ENCODE measurements at regions not wholly inside any gene's neighbourhood (a gene's known extent, or its start where the extent isn't known, plus 50 kb on each side); places are given as distances from the start of the nearest gene placed in this dataset.
"Not testable (repeated sequence)": the region's sequence is repeated elsewhere in the genome, so short reads cannot be mapped to it uniquely, and the experiment has no call there.

DNA sequence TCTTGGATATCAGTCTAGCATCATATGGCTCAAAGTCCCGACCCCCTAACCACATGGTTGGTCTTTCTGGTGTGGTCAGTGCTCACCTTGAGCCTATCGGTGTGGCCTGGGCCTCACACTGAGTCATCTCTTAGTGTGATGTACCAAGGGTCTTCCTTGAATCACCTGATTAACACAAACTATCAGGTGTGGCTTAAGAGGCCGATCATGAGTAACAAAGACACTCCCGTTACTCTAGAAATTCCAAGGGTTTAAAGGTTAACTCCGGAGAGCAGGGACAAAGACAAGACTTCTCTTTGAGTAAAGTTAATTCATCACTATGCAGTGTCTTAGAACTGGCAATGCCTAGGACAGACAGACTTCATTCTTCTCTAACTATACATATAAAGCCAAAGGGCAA, 52.3 kb upstream of the ARMC3 start:
- DNase-seq (ENCODE audit: low spot score), result no peak

DNA sequence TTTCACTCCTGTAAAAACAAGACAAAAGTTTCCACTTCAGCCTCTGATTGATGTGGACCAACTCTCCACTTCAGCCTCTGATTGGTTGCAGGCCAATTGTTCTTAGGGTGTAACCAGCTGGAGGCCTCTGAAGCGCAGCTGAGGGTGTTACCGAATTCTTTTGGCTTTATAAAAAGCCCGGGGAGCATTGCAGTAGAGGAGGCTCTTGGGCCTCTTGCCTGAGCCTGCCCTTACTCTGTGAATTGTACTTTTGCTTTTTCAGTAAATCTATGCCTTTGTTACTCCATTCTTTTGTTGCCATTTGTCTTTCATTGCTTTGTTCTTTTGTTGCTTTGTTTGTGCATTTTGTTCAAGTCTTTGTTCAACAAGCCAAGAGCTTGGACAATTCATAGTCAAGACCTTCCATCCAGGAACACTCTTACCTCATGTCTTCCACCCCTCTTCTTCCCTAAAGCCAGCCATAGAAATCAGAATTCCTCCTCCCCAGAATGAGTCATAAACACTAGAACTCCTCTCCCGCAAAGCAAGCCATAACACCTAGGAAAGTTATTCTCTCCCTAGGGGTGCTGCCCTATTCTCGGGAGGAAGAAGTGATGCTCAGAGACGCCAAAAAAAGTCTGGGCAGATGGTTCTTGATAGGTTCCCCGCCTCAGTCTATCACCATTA, 53.5 kb upstream of the ARMC3 start:
- DNase-seq (ENCODE audit: low spot score), result no peak

DNA sequence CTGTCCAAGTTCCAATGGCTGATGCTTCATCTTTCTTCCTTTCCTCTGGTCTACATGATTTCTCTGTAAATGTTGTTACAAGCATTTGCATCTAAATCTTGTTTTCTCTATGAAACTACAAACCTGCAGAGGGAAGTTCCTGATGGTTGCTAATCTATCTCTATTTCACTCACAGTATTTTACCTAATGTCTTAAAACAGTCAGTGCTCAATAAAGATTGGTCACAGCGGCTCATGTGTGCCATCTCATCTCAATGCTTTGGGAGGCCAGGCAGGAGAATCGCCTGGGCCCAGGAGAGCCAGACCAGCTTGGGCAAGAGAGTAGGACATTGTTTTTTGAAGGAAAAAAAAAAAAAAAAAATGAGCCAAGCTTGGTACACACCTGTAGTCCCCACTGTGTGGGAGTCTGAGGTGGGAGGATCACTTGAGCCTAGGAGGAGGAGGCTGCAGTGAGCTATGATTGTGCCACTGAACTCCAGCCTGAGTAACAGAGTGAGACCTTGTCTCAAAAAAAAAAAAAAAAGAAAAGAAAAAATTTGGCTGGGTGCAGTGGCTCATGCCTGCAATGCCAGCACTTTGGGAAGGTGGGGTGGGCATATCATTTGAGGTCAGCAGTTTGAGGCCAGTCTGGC, 71.3 kb upstream of the ARMC3 start:
- DNase-seq (ENCODE audit: low spot score), result no peak

DNA sequence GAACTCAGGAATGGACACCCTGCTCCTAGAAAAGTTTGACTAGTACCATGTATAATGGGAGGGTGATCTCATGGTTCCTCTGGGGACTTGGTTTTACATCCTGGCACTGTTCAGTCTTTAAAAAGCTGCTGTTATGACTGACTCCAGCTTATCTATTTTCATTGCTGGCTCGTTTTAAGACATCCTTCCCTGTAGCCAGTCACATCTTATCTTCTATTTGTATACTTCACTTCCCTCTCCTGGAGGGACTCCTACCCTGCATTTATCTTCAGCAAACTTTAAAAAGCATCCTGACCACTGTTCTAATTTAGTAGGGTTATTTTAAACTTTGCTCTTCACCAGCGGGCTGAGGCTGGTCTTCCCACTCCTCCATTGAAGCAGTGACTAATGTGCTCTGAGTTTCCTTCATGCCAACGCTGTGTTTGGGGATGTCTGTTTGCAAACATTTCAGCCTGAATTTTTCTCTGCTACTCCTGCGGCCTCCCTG, 72.9 kb upstream of the ARMC3 start:
- DNase-seq (ENCODE audit: low spot score), result no peak

DNA sequence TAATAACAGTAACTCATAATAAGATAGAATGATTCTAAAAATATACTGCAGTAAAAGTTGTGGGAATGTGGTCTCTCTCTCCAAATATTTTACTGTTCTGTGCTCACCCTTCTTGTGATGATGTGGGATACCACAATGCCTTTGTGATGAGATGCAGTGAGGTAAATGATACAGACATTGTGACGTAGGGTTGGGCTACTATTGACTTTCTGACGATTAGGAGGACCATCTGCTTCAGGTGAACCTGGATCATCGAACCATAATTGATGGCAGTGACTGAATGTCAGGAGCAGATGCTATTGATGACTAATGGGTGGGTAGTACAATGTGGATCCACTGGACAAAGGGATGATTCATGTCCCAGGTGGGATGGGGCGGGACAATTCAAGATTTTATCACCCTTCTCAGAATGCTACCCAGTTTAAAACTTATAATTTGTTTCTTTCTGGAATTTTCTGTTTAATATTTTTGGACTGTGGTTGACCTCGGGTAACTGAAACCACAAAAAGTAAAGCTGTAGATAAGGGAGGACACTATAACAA, 73.9 kb upstream of the ARMC3 start:
- DNase-seq (ENCODE audit: low spot score), result no peak

DNA sequence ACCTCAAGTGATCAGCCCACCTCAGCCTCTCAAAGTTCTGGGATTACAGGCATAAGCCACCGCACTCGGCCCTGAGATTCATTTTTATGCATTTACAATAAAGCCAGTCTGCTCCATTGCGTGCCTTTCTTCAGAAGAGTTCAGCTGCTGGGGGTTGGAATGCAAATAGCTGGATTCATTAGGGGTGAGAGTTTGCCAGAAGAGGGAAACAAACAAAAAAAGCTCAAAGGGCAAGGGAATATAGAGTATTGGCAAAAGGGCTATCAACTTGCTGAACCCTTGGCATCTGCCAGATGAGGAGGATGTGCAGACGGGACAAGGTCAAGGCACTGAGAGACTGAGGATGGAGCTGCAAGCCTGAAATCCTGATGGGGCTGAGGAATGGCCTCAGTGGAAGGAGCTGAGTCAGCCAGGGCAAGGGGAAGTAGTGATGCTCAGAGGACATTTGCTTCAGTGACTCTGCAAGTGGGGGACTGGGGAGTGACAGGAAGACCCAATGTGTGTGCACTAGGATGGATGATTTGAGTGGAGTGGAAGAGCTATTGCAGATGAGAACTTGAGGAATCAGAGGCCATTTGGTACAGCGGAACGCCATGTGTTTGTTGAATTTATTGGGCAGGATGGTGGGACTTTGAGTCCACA, 75.0 kb upstream of the ARMC3 start:
- DNase-seq (ENCODE audit: low spot score), result no peak

DNA sequence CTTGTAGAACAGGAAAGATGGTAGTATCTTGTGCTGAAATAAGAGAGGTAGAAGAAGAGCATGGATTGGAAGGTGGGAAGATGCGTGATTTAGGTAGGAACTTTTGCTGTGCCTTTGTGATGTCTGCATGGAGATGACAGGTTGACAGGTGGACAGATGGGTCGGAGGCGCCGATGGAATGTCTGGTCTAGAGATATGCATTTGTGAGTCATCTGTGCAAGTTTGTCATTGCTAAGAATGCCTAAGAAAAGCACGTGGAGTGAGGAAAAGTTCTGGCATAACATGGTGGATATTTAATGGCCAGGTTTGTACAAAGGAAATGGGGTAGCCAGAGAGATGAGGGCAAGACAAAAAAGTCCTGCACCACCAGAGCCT, 76.0 kb upstream of the ARMC3 start:
- no peak for DNase-seq (ENCODE audit: low spot score)

DNA sequence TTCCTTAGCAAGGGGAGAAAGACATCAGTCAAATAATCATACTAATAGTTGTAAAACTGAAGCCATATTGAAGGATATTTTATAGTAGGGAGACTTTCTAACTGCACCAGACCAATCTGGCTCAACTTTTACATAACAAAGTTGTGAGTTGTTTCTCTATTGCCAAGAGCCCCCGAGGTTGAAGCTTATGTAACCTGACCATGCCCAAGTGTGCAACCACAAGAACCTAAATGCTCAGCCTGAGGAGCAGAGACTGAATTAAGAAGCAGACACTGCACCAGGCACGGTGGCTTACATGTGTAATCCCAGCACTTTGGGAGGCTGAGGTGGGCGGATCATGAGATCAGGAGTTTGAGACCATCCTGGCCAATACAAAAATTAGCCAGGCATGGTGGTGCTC, 77.3 kb upstream of the ARMC3 start:
- no peak for DNase-seq (ENCODE audit: low spot score)

DNA sequence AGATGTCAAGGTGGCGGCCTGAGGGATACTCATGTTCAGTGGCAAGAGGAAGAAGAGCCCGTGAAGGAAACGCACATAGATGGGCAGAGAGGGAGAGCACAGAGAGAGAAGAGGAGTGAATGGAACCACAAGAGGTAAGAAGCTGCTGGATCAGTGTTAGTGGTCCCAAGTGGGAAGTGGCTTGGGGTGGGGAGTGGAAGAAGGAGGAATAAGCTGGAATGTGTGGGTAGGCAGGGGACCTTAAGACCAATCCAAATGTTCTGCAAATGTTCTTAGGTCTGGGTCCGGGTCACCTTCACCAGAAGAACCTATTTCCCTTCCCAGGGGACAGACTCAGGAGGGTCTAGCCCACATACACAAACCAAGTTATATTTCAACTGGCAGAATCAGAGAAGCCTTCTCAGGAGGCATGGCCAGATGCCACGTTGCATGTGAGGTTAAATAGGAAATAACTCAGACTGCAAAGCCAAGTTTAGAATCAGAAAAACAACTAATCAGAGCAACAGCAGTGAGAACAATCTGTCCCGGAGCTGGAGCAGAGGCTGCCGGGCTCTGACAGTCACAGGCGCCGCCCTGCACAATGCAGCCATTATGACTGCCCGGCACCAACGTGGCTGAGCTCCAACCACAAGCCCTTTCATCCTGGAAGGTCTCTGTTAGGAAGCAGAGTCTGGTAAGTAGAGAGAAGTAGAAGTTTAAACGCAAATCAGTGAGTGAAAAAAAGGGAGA, 78.6 kb upstream of the ARMC3 start:
- peak; percentile 64 for DNase-seq (ENCODE audit: low spot score)

DNA sequence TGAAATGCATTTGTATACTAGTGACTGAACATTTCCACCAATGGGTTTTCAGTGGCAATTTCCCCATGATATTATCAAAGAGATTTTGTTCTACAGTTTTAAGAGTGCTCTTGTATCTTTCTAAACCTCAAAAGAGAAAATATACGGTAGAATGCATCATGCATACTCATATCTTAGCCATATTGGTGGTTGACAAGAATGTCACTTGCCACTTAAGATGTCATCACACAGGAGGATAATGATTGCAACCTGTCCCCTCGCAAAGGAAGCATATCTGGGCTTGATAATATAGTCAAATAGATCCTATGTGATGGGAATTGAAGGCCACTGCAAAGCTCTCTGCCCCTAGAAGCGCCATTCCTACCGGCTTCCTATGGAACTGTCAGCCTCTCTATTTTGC, 79.3 kb upstream of the ARMC3 start:
- DNase-seq (ENCODE audit: low spot score), result no peak

DNA sequence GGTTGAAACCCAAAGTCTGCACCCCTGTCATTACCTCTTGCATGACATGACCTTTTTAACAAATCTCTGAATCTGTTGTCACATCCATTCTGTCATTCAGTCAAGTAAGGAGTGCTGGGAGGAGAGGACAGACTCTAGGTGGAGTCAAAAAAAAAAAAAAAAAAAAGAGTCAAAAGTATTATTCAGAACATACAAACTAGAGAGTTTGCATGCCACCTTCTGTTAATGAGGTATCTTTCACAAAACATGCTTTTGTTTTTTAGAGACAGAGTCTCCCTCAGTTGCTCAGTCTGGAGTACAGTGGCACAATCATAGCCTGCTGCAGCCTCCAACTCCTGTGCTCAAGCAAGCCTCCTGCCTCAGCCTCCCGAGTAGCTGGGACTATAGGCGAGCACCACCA, 81.6 kb upstream of the ARMC3 start:
- no peak for DNase-seq (ENCODE audit: low spot score)

DNA sequence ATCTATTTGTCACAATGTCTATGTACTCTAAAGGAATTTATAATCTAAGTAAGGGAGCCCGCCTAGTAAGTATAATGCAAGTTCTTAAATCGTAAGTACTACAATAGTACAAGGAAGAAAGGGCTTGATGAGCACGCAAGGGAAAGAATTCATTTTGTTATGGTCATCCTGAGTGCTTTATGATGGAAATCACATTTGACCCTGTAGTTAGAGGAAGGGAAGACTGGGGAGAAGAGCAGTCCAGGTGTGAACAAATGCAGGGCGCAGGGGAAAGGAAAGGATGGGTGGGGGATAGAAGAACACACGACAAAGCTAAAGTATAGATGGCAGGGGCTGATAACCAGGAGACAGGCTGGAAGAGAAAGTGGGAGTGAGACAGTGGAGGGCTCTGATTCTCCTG, 88.2 kb upstream of the ARMC3 start:
- DNase-seq (ENCODE audit: low spot score), result no peak

DNA sequence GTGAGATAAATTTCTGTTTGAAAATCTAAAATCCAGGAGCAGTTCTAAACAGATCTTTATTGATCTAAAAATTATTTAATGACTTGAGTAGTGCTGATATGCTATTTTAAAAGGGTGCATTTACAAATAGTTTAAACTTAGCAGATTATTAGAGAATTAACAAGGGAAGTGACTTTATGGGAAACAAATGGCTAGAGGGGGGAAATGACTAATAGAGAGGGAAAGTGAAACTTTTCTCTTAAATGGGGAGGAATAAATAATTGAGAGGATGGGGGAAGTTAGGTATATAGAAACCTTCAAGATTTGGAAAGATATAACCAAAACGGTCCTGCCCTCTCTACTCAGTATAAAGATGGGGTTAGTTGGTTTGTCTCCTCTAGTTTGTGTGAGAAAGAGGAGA, 90.1 kb upstream of the ARMC3 start:
- DNase-seq (ENCODE audit: low spot score), result no peak

DNA sequence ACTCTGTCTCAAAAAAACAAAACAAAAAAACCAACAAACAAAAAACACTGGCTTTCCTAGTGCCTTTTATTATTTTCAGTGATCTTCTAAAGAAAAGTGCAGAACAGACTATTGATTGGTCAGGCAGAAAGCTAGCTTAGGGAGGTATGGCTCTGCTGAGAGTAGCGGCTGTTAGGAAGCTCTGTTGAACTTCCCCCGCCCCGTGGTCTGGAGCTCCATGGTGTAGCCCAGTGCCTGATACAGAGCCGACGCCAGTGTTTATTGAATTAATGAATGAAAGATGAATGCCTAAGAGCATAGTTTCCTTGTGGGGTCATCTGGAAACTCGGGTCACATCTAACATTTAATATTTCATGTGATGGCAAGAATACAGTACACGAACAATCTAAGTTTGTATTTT, 90.5 kb upstream of the ARMC3 start:
- no peak for DNase-seq (ENCODE audit: low spot score)

DNA sequence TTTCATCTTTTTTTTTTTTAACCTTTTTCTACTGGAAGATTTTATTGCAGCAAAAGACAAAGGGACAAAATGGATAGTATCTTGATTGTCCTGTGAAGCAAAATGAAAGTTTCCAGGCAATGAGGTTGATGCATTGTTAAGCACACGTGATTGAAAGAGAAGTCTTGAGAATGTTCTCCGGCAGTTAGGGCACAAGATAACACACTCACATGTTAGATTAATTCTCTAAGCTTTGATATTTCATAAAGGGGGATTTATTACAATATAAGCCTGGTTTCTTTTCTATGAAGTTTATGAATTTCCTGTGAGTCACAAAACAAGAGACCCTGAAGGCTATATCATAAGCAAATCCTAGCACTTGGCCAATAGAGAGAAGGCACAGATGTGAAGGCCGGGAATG, 93.4 kb upstream of the ARMC3 start:
- no peak for DNase-seq (ENCODE audit: low spot score)

DNA sequence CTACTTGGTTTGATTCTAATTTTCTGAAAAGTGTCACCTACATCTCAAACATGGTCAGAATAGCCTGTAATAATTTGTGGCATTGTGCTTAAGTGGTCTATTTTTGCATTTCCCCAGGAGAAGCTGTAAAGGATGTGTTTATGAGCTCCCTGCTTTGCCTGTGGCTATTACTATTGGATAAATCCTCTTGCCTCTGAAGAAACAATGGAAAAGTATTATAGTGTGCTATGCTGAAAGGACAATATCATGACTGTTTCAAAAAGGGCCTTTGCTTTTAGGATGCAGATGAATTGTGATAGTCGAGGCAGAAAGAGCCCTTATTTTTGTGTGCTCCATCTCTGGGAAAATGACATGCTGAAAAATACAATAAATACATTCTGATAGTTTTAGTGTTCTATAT, 94.1 kb upstream of the ARMC3 start:
- no peak for DNase-seq (ENCODE audit: low spot score)

DNA sequence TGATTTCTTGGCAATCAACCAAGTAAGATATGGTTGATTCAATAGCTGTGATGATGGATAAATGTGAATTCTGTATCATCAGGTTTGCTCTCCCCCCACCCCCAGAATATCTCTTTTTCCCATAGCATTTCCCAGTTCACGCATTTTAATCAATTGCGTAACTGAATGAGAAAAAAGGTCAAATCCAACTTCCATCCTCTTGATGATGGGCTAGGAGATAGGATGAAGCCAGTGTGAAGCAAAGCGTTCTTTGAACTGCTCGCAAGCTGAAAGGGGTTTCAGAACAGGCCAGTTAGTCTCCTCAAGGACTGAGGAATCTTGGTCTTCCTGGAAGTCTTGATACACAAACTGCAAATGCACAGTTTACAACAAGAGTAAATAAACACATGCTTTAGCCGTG, 94.5 kb upstream of the ARMC3 start:
- no peak for DNase-seq (ENCODE audit: low spot score)

DNA sequence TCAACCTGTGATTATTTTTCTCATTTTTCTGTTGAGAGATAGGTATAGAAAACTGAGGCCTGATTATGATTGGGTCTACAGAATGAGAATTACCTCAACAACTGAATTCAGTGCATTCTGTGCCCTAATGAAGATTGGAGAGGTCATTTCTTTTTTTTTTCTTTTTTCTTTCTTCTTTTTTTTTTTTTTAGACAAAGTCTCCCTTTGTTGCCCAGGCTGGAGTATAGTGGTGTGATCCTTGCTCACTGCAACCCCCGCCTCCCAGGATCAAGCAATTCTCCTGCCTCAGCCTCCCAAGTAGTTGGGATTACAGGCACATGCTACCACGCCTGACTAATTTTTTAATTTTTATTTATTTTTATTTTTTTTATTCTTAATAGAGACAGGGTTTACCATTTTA, 95.0 kb upstream of the ARMC3 start:
- no peak for DNase-seq (ENCODE audit: low spot score)

DNA sequence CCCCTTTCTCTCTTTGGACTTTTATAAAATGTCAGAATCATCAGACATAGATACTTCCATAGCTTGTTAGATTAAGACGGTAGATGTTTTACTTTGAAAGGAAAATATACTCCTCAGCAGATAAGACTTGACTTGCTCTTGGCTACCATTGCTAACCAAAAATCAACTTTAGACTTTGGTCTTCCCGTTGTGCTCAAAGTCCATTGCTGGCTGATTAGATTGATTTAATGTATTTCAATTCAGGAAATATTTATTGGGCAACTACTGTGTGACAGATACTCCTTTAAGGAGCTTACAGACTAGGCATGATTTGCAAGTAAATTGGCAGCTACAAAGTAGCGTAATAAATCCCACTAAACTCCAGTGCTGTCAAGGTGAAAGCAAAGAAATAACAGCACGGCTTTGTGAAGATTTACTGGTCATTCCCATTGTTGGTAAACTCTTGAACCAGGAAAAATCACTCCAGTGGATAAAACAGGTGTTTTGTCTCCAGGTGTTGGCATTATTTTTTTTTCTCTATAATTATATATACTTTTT, 95.7 kb upstream of the ARMC3 start:
- DNase-seq (ENCODE audit: low spot score), result no peak

DNA sequence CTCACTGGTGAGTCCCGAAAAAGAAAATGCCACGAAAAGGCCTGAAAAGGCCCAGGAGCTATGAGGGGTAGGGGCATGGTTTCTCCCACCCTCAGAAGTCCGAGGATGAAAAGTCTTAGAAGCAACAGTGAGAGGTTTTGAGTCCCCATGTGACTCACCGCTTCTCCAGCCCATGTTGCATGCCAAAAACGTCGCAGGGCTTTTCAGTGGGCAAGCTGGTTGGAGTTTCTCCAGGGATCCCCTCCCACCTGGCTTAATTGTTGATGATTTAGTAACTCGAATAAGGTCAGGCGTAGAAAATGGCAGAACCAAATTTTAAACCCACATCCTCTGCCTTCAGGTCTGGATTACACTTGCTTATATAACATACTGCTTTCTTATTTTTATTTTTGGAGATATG, 96.3 kb upstream of the ARMC3 start:
- DNase-seq (ENCODE audit: low spot score), result no peak

DNA sequence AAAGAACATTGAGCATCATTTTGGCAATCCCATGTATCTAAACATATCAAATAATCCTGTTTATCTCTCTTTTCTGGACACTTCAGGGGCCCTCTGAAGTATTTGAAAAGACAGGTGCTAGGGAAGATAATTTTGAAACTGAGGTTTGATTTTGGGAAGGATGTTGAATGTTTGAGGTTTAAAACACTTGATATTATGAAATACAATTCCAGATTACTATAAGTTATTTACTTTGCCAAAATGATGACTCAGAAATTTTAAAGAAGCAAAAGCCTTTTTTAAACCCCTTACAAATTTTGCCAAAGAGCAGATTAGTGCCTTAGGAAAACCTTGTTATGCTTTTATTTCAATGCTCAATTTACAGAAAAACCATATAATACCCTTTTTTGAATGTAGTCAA, 99.1 kb upstream of the ARMC3 start:
- not testable (repeated sequence) for DNase-seq (ENCODE audit: low spot score)

DNA sequence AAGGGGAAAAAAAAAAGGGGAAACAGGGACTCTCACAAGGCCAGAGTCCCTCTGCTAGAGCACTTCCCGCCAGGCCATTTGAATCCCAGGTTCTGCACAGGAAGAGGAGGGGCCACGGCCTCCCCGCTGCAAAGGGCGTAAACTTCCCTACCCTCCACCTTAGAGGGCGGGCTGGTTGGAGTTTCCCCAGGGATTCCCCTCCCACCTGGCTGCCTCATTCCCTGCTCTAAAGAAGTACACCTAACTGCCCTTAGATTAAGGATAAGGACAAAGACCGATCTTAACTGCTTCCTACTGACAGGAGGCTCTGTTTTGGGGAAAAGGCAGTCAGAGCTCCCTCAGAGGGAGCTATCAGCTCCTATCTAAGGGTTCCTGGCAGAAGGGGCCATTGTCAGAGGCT, 102.0 kb upstream of the ARMC3 start:
- no peak for DNase-seq (ENCODE audit: low spot score)
